GM23248 (cell line): ENCODE measurements at regions not wholly inside any gene's neighbourhood (a gene's known extent, or its start where the extent isn't known, plus 50 kb on each side); places are given as distances from the start of the nearest gene placed in this dataset.

Source experiments
- DNase-seq: peaks from one replicate; pipeline ENCODE4 v3.0.0-alpha.2; 2015
- H2AFZ ChIP-seq: fragments of 200-600 bp; sonication (generic); 2 replicates; pipeline ENCODE4 v1.6.1; 2016; ENCODE audit warnings: antibody characterized with exemption
- H3F3A ChIP-seq: fragments of 200-600 bp; sonication (generic); 2 replicates; pipeline ENCODE4 v1.6.1; 2016; ENCODE audit warnings: mild to moderate bottlenecking, antibody characterized with exemption, mixed run types; ENCODE audit not compliant: insufficient read depth
- H3K27ac ChIP-seq: fragments of 200-600 bp; sonication (generic); 2 replicates; pipeline ENCODE4 v1.5.1; 2016; ENCODE audit warnings: mild to moderate bottlenecking
- H3K27me3 ChIP-seq: fragments of 200-600 bp; sonication (generic); replicated peaks from 2 replicates; pipeline ENCODE4 v1.6.1; 2016; ENCODE audit warnings: mild to moderate bottlenecking; ENCODE audit not compliant: insufficient read depth
- H3K36me3 ChIP-seq: fragments of 200-600 bp; sonication (generic); 2 replicates; pipeline ENCODE4 v1.6.1; 2016; ENCODE audit warnings: low read depth, mild to moderate bottlenecking
- H3K4me1 ChIP-seq: fragments of 200-600 bp; sonication (generic); 2 replicates; pipeline ENCODE4 v1.6.1; 2016; ENCODE audit warnings: mild to moderate bottlenecking; ENCODE audit not compliant: insufficient read depth
- H3K4me2 ChIP-seq: fragments of 200-600 bp; sonication (generic); one replicate; pipeline ENCODE4 v1.6.1; 2016; ENCODE audit warnings: mild to moderate bottlenecking; ENCODE audit not compliant: unreplicated experiment
- H3K4me3 ChIP-seq: fragments of 200-600 bp; sonication (generic); 2 replicates; pipeline ENCODE4 v1.5.1; 2016; ENCODE audit warnings: mild to moderate bottlenecking
- H3K79me2 ChIP-seq: fragments of 200-600 bp; sonication (generic); 2 replicates; pipeline ENCODE4 v1.6.1; 2016; ENCODE audit warnings: mild to moderate bottlenecking; ENCODE audit not compliant: insufficient read depth
- H3K9ac ChIP-seq: fragments of 200-600 bp; sonication (generic); 2 replicates; pipeline ENCODE4 v1.6.1; 2016; ENCODE audit warnings: mild to moderate bottlenecking
- H3K9me2 ChIP-seq: fragments of 200-600 bp; sonication (generic); 2 replicates; pipeline ENCODE4 v1.6.1; 2016; ENCODE audit warnings: mixed run types, mild to moderate bottlenecking, moderate library complexity; ENCODE audit not compliant: insufficient read depth
- H3K9me3 ChIP-seq: fragments of 200-600 bp; sonication (generic); one replicate; pipeline ENCODE4 v1.6.1; 2017; ENCODE audit warnings: low read depth
- H4K20me1 ChIP-seq: fragments of 200-600 bp; sonication (generic); 2 replicates; pipeline ENCODE4 v1.6.0; 2016; ENCODE audit not compliant: insufficient read depth
- EZH2 ChIP-seq: fragments of 200-600 bp; sonication (generic); IDR thresholded peaks from 2 replicates; pipeline ENCODE4 v1.6.1; 2018; ENCODE audit warnings: antibody characterized with exemption, mild to moderate bottlenecking; ENCODE audit not compliant: insufficient read depth, poor library complexity, severe bottlenecking
- EZH2phosphoT487 ChIP-seq: fragments of 200-600 bp; sonication (generic); IDR thresholded peaks from 2 replicates; pipeline ENCODE4 v1.6.1; 2018; ENCODE audit warnings: antibody characterized with exemption, moderate library complexity, mild to moderate bottlenecking, low read depth; ENCODE audit not compliant: insufficient read depth
- WGBS, 2 experiments: methylation state at CpG; one replicate each; pipeline ENCODE4 v1.1.6; 2015 to 2017; ENCODE audit warnings: low lambda C conversion rate in 2 of 2, low coverage in 1 of 2; ENCODE audit errors: missing lambda C conversion rate in 2 of 2; 5-methylcytosine and 5-hydroxymethylcytosine counted together
- in situ Hi-C: fragments of 300-500 bp; cut with MboI; formaldehyde crosslinking; loops from 2 replicates; pipeline ENCODE4 v1.15.0; 2020

DNA sequence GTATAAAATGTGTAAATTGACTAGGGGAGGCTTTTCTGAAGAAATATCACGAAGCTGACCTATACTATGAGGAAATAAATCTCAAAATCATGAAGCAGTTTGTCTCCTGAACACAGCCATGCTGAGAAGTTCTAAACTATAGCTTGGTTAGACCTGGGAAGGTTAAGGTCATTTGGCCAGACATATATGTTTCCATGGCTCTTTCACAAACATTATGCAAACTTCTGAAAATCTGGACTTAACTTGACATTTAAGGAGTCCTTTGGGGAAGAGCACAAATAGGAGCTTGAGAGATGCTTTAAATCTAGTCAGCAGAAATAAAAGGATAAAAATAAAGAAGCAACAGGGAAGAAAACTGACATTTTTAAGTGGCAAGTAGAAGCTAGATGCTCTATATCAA, 115.9 kb upstream of the MEOX2 start:
- in situ Hi-C loops: no loop called here
- WGBS, 2 experiments: 87 to 96% methylated on average over 1 of the region's 1 CpG
- DNase-seq: no peak

GRCh38 chr7:15801551-15801950, 115.1 kb upstream of the MEOX2 start:
- no peaks in the 10 kb centered on the region for H3K9me2 ChIP-seq
- no peaks in the 10 kb centered on the region for H4K20me1 ChIP-seq
- TF ChIP-seq EZH2phosphoT487: no peak
- peaks cover 17% of the 10 kb centered on the region for H3K4me1 ChIP-seq
- no peak overlapping the region; the same call in 1 of the 2 replicates for H3K27ac ChIP-seq
- no peaks in the 10 kb centered on the region for H3K9me3 ChIP-seq
- peak; percentile 69 for DNase-seq
- in situ Hi-C loops: no loop called here
- WGBS, 2 experiments: 6 to 15% methylated on average over 3 of the region's 3 CpGs
- H3K4me3 ChIP-seq: no peak overlapping the region
- H3K9ac ChIP-seq: no peak overlapping the region
- H2AFZ ChIP-seq: peak overlapping the region; percentile 45
- H3F3A ChIP-seq: no peaks in the 10 kb centered on the region
- no peaks in the 10 kb centered on the region for H3K79me2 ChIP-seq
- no peaks in the 10 kb centered on the region for H3K36me3 ChIP-seq
- no peaks in the 10 kb centered on the region for H3K27me3 ChIP-seq
- peak overlapping the region; percentile 49 for H3K4me2 ChIP-seq

More for the DNA sequence above, 115.9 kb upstream of the MEOX2 start:
- Histone ChIP-seq H2AFZ (no peak overlapping the region), H3K27ac (no peak overlapping the region), H3F3A (no peaks in the 10 kb centered on the region), H3K4me2 (no peak overlapping the region), H3K9me3 (no peaks in the 10 kb centered on the region), H3K9ac (no peak overlapping the region), H3K4me1 (peaks cover 17% of the 10 kb centered on the region), H3K79me2 (no peaks in the 10 kb centered on the region), H3K4me3 (no peak overlapping the region), H4K20me1 (no peaks in the 10 kb centered on the region), H3K9me2 (no peaks in the 10 kb centered on the region), H3K27me3 (no peaks in the 10 kb centered on the region), H3K36me3 (no peaks in the 10 kb centered on the region)
- no peak for TF ChIP-seq EZH2
- no peak for TF ChIP-seq EZH2phosphoT487

GRCh38 chr7:15801041-15801440, 114.6 kb upstream of the MEOX2 start:
- no peak overlapping the region for H3K4me3 ChIP-seq
- H4K20me1 ChIP-seq: no peaks in the 10 kb centered on the region
- H3K79me2 ChIP-seq: no peaks in the 10 kb centered on the region
- H3K36me3 ChIP-seq: no peaks in the 10 kb centered on the region
- in situ Hi-C loops: no loop called here
- H3F3A ChIP-seq: no peaks in the 10 kb centered on the region
- peaks cover 17% of the 10 kb centered on the region for H3K4me1 ChIP-seq
- peak overlapping the region; percentile 49 for H3K4me2 ChIP-seq
- H3K27ac ChIP-seq: no peak overlapping the region; the same call in 1 of the 2 replicates
- H3K9me2 ChIP-seq: no peaks in the 10 kb centered on the region
- TF ChIP-seq EZH2 (no peak), EZH2phosphoT487 (no peak)
- no peak for DNase-seq
- H3K9me3 ChIP-seq: no peaks in the 10 kb centered on the region
- no peaks in the 10 kb centered on the region for H3K27me3 ChIP-seq
- peak overlapping the region; percentile 17; the same call in 1 of the 2 replicates for H2AFZ ChIP-seq
- no peak overlapping the region for H3K9ac ChIP-seq

GRCh38 chr7:15798081-15798480, 111.6 kb upstream of the MEOX2 start:
- Histone ChIP-seq H3K9me2 (no peaks in the 10 kb centered on the region; the same call in 1 of the 2 replicates), H3K4me1 (peaks cover 17% of the 10 kb centered on the region), H3F3A (no peaks in the 10 kb centered on the region), H3K9ac (no peak overlapping the region), H4K20me1 (no peaks in the 10 kb centered on the region), H3K27me3 (no peaks in the 10 kb centered on the region), H3K27ac (no peak overlapping the region), H3K4me2 (no peak overlapping the region), H3K36me3 (no peaks in the 10 kb centered on the region), H3K4me3 (no peak overlapping the region), H2AFZ (peak overlapping the region; percentile 41; the same call in 1 of the 2 replicates), H3K9me3 (no peaks in the 10 kb centered on the region), H3K79me2 (no peaks in the 10 kb centered on the region)
- TF ChIP-seq EZH2 (no peak), EZH2phosphoT487 (no peak)
- in situ Hi-C loops: no loop called here
- DNase-seq: no peak
- WGBS, 2 experiments: 4 to 11% methylated on average over 1 of the region's 1 CpG

DNA sequence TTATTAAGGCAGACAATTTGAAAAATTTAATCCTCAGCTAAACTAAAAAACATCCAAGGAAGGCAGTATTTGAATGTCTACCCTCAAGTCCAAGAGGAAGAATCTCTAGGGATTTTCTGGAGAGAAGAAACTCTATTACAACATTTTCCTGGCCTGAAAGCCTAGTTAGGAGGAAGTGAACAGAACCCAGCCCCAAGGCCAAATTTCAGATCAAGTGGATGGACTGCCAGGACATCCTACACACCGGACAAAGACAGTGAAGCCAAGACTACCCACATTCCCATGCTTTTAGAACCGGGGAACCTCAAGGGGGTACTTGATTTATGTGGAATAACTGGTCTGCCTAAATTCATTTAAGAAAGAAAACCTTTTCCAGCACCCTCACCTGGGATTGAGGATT, 108.9 kb upstream of the MEOX2 start:
- no peaks in the 10 kb centered on the region for H3F3A ChIP-seq
- no peaks in the 10 kb centered on the region for H3K4me1 ChIP-seq
- no peaks in the 10 kb centered on the region for H3K79me2 ChIP-seq
- no peaks in the 10 kb centered on the region for H3K27me3 ChIP-seq
- H3K36me3 ChIP-seq: no peaks in the 10 kb centered on the region
- in situ Hi-C loops: no loop called here
- no peak overlapping the region for H3K4me2 ChIP-seq
- H3K9me3 ChIP-seq: no peaks in the 10 kb centered on the region
- H3K27ac ChIP-seq: no peak overlapping the region
- H4K20me1 ChIP-seq: no peaks in the 10 kb centered on the region
- TF ChIP-seq EZH2 (no peak), EZH2phosphoT487 (no peak)
- no peak overlapping the region for H3K4me3 ChIP-seq
- DNase-seq: no peak
- no peak overlapping the region for H2AFZ ChIP-seq
- 15 to 26% methylated on average over 2 of the region's 2 CpGs for WGBS, 2 experiments
- H3K9ac ChIP-seq: no peak overlapping the region
- no peaks in the 10 kb centered on the region; the same call in 1 of the 2 replicates for H3K9me2 ChIP-seq
